SK-N-SH treated with all-trans-retinoic acid at 6 μM for 48 hours (cell line): ENCODE measurements at regions not wholly inside any gene's neighbourhood (a gene's known extent, or its start where the extent isn't known, plus 50 kb on each side); places are given as distances from the start of the nearest gene placed in this dataset.

ENCODE experiments used
- ATAC-seq: fragments of 200-7000 bp; cut with Tn5 transposase; 3 replicates; pipeline ENCODE4 v1.9.1; 2020; ENCODE audit warnings: mild to moderate bottlenecking, moderate library complexity
- BACH2 ChIP-seq: fragments of 250-450 bp; sonication (Bioruptor Pico); IDR thresholded peaks from 2 replicates; pipeline ENCODE4 v1.9.0; 2021; ENCODE audit warnings: mild to moderate bottlenecking, borderline replicate concordance
- CSDC2 ChIP-seq: fragments of 250-450 bp; sonication (Bioruptor Pico); IDR thresholded peaks from 2 replicates; pipeline ENCODE4 v1.5.0; 2020; ENCODE audit warnings: mild to moderate bottlenecking, moderate library complexity
- ESRRG ChIP-seq: fragments of 250-450 bp; sonication (Bioruptor Pico); IDR thresholded peaks from 2 replicates; pipeline ENCODE4 v1.6.1; 2021; ENCODE audit warnings: mild to moderate bottlenecking
- GLIS3 ChIP-seq: fragments of 250-450 bp; sonication (Bioruptor Pico); IDR thresholded peaks from 2 replicates; pipeline ENCODE4 v1.5.0; 2020; ENCODE audit warnings: mild to moderate bottlenecking, moderate library complexity
- ISL1 ChIP-seq: fragments of 250-450 bp; sonication (Bioruptor Pico); IDR thresholded peaks from 2 replicates; pipeline ENCODE4 v2.1.2; 2022; ENCODE audit warnings: mild to moderate bottlenecking, moderate library complexity
- OSR1 ChIP-seq: fragments of 250-450 bp; sonication (Bioruptor Pico); IDR thresholded peaks from 2 replicates; pipeline ENCODE4 v1.8.0; 2022; ENCODE audit warnings: moderate library complexity, mild to moderate bottlenecking, inconsistent platforms
- RARB ChIP-seq: fragments of 250-450 bp; sonication (Bioruptor Pico); IDR thresholded peaks from 2 replicates; pipeline ENCODE4 v1.8.0; 2021; ENCODE audit warnings: mild to moderate bottlenecking, moderate library complexity
- SNAI2 ChIP-seq: fragments of 250-450 bp; sonication (Bioruptor Pico); IDR thresholded peaks from 2 replicates; pipeline ENCODE4 v1.5.0; 2020; ENCODE audit warnings: mild to moderate bottlenecking, moderate library complexity
- TCF4 ChIP-seq: fragments of 250-450 bp; sonication (Bioruptor Pico); IDR thresholded peaks from 2 replicates; pipeline ENCODE4 v1.8.0; 2021; ENCODE audit warnings: mild to moderate bottlenecking, moderate library complexity, borderline replicate concordance
- TOX ChIP-seq: fragments of 250-450 bp; sonication (Bioruptor Pico); IDR thresholded peaks from 2 replicates; pipeline ENCODE4 v1.8.0; 2021; ENCODE audit warnings: mild to moderate bottlenecking, moderate library complexity, borderline replicate concordance
- ZC3H10 ChIP-seq: fragments of 250-450 bp; sonication (Bioruptor Pico); IDR thresholded peaks from 2 replicates; pipeline ENCODE4 v1.5.1; 2021; ENCODE audit warnings: mild to moderate bottlenecking, moderate library complexity
- ZFP3 ChIP-seq: fragments of 250-450 bp; sonication (Bioruptor Pico); IDR thresholded peaks from 2 replicates; pipeline ENCODE4 v1.5.0; 2020; ENCODE audit warnings: mild to moderate bottlenecking, moderate library complexity
- ZFP30 ChIP-seq: fragments of 450-650 bp; formaldehyde crosslinking; IDR thresholded peaks from 2 replicates; pipeline ENCODE4 v1.5.0; 2022; ENCODE audit warnings: mild to moderate bottlenecking, moderate library complexity
- ZNF565 ChIP-seq: fragments of 450-650 bp; formaldehyde crosslinking; conservative IDR thresholded peaks from 2 replicates; pipeline ENCODE4 v1.5.0; 2020; ENCODE audit warnings: low read depth, mild to moderate bottlenecking, moderate library complexity
- ZNF70 ChIP-seq: fragments of 450-650 bp; formaldehyde crosslinking; IDR thresholded peaks from 2 replicates; pipeline ENCODE4 v1.5.0; 2020; ENCODE audit warnings: mild to moderate bottlenecking, moderate library complexity
- ZNF8 ChIP-seq: fragments of 450-650 bp; formaldehyde crosslinking; IDR thresholded peaks from 2 replicates; pipeline ENCODE4 v1.5.0; 2020; ENCODE audit warnings: mild to moderate bottlenecking, moderate library complexity
- TF ChIP-seq, protein P1 (sequence below): fragments of 250-450 bp; sonication (Bioruptor Pico); IDR thresholded peaks from 2 replicates; pipeline ENCODE4 v1.8.0; 2021; ENCODE audit warnings: low read depth, mild to moderate bottlenecking, moderate library complexity, borderline replicate concordance
- TF ChIP-seq, protein P2 (sequence below): fragments of 250-450 bp; sonication (Bioruptor Pico); IDR thresholded peaks from 2 replicates; pipeline ENCODE4 v1.5.0; 2020; ENCODE audit warnings: mild to moderate bottlenecking, moderate library complexity
- TF ChIP-seq, protein P3 (sequence below): fragments of 250-450 bp; sonication (Bioruptor Pico); IDR thresholded peaks from 2 replicates; pipeline ENCODE4 v1.5.1; 2020; ENCODE audit warnings: low read depth, mild to moderate bottlenecking, moderate library complexity
- TF ChIP-seq, protein P4 (sequence below): fragments of 250-450 bp; sonication (Bioruptor Pico); IDR thresholded peaks from 2 replicates; pipeline ENCODE4 v1.5.1; 2021; ENCODE audit warnings: mild to moderate bottlenecking, moderate library complexity
- TF ChIP-seq, protein P5 (sequence below): fragments of 250-450 bp; sonication (Bioruptor Pico); IDR thresholded peaks from 2 replicates; pipeline ENCODE4 v1.8.0; 2020; ENCODE audit warnings: mild to moderate bottlenecking, moderate library complexity, borderline replicate concordance

DNA sequence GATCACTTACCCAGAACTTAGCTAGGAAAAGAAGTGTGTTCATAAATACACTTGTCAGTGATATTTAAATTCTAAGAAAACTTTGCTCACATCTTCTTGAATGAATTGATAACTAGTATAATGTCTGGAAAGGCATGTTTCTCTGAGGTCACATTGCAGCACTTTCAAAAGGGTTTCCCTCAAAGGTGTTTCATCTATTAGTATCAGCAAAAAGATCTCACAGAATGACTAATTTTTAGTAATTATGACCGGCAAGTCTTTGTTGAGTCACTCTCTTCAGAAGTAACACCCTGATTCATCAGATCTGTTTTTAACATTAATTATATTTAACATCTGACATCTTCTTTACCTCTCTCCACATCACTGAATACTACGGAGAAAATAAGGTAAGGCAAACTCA lies 222.3 kb downstream of the IKZF2 start:
- no peak for ATAC-seq
- TF ChIP-seq ZFP30 (CRISPR knock-in tag): no peak
- no peak for TF ChIP-seq SNAI2 (CRISPR knock-in tag)
- TF ChIP-seq OSR1: no peak
- TF ChIP-seq ZNF8: no peak
- TF ChIP-seq ESRRG: no peak
- TF ChIP-seq CSDC2 (CRISPR knock-in tag): no peak
- no peak for TF ChIP-seq RARB
- TF ChIP-seq, protein P1, sequence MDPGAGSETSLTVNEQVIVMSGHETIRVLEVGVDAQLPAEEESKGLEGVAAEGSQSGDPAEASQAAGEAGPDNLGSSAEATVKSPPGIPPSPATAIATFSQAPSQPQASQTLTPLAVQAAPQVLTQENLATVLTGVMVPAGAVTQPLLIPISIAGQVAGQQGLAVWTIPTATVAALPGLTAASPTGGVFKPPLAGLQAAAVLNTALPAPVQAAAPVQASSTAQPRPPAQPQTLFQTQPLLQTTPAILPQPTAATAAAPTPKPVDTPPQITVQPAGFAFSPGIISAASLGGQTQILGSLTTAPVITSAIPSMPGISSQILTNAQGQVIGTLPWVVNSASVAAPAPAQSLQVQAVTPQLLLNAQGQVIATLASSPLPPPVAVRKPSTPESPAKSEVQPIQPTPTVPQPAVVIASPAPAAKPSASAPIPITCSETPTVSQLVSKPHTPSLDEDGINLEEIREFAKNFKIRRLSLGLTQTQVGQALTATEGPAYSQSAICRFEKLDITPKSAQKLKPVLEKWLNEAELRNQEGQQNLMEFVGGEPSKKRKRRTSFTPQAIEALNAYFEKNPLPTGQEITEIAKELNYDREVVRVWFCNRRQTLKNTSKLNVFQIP: no peak
- no peak for TF ChIP-seq ISL1 (CRISPR knock-in tag)
- TF ChIP-seq ZC3H10 (CRISPR knock-in tag): no peak
- TF ChIP-seq TOX: no peak
- no peak for TF ChIP-seq ZNF70 (CRISPR knock-in tag)

DNA sequence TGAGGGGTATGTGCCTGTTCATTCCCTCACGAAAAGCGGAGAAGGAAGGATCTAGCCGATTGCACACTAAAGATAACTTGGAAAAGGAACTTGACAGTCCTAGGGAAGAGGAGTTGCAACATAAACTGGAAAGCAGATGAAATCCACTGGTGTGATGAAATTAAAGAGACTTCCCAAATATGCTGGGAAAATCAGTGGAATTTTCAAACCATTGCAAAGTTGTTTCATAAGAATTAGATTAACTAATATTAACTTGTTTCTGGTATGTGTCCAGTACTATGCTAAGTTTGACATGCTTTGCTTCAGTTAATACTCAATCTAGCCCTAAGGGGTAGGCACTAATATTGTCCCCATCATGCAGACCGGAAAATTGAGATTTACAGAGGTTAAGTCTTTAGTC lies 222.7 kb downstream of the IKZF2 start:
- no peak for ATAC-seq

DNA sequence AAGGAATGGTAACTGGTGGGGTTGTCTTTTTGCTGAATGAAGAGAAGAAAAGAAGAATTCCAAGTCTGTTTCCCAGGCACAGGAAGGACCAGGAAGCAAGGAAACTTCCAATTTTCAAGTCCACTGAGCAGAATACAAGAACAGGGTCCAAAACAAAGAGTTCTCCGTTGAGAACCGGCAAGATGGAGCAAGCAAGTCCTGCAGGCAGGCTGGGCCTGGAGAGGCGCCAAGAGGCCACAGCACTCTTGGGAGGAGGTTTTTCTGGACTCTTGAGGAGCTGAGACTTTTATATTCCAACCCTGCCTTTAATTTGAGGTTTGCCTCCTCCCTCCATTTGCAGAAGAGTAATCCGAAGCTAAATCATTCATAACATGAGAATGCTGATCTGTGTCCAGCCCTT lies 224.5 kb downstream of the IKZF2 start:
- TF ChIP-seq, protein P2, sequence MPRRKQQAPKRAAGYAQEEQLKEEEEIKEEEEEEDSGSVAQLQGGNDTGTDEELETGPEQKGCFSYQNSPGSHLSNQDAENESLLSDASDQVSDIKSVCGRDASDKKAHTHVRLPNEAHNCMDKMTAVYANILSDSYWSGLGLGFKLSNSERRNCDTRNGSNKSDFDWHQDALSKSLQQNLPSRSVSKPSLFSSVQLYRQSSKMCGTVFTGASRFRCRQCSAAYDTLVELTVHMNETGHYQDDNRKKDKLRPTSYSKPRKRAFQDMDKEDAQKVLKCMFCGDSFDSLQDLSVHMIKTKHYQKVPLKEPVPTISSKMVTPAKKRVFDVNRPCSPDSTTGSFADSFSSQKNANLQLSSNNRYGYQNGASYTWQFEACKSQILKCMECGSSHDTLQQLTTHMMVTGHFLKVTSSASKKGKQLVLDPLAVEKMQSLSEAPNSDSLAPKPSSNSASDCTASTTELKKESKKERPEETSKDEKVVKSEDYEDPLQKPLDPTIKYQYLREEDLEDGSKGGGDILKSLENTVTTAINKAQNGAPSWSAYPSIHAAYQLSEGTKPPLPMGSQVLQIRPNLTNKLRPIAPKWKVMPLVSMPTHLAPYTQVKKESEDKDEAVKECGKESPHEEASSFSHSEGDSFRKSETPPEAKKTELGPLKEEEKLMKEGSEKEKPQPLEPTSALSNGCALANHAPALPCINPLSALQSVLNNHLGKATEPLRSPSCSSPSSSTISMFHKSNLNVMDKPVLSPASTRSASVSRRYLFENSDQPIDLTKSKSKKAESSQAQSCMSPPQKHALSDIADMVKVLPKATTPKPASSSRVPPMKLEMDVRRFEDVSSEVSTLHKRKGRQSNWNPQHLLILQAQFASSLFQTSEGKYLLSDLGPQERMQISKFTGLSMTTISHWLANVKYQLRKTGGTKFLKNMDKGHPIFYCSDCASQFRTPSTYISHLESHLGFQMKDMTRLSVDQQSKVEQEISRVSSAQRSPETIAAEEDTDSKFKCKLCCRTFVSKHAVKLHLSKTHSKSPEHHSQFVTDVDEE (CRISPR knock-in tag): no peak
- TF ChIP-seq SNAI2 (CRISPR knock-in tag): no peak
- TF ChIP-seq, all 23 proteins: peak for 0
- ATAC-seq: no peak

More for the DNA sequence above, 222.7 kb downstream of the IKZF2 start:
- TF ChIP-seq ZNF70 (CRISPR knock-in tag) (no peak), BACH2 (CRISPR knock-in tag) (no peak), ZFP3 (no peak), ESRRG (no peak), ISL1 (CRISPR knock-in tag) (no peak), TOX (no peak), TCF4 (CRISPR knock-in tag) (no peak), SNAI2 (CRISPR knock-in tag) (no peak), RARB (no peak), ZNF565 (CRISPR knock-in tag) (no peak), OSR1 (no peak), ZNF8 (no peak), GLIS3 (no peak)
- TF ChIP-seq, protein P3, sequence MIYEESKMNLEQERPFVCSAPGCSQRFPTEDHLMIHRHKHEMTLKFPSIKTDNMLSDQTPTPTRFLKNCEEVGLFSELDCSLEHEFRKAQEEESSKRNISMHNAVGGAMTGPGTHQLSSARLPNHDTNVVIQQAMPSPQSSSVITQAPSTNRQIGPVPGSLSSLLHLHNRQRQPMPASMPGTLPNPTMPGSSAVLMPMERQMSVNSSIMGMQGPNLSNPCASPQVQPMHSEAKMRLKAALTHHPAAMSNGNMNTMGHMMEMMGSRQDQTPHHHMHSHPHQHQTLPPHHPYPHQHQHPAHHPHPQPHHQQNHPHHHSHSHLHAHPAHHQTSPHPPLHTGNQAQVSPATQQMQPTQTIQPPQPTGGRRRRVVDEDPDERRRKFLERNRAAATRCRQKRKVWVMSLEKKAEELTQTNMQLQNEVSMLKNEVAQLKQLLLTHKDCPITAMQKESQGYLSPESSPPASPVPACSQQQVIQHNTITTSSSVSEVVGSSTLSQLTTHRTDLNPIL (CRISPR knock-in tag): no peak
- TF ChIP-seq, protein P4, sequence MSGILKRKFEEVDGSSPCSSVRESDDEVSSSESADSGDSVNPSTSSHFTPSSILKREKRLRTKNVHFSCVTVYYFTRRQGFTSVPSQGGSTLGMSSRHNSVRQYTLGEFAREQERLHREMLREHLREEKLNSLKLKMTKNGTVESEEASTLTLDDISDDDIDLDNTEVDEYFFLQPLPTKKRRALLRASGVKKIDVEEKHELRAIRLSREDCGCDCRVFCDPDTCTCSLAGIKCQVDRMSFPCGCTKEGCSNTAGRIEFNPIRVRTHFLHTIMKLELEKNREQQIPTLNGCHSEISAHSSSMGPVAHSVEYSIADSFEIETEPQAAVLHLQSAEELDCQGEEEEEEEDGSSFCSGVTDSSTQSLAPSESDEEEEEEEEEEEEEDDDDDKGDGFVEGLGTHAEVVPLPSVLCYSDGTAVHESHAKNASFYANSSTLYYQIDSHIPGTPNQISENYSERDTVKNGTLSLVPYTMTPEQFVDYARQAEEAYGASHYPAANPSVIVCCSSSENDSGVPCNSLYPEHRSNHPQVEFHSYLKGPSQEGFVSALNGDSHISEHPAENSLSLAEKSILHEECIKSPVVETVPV (CRISPR knock-in tag): no peak
- TF ChIP-seq, protein P1: no peak
- TF ChIP-seq, protein P5, sequence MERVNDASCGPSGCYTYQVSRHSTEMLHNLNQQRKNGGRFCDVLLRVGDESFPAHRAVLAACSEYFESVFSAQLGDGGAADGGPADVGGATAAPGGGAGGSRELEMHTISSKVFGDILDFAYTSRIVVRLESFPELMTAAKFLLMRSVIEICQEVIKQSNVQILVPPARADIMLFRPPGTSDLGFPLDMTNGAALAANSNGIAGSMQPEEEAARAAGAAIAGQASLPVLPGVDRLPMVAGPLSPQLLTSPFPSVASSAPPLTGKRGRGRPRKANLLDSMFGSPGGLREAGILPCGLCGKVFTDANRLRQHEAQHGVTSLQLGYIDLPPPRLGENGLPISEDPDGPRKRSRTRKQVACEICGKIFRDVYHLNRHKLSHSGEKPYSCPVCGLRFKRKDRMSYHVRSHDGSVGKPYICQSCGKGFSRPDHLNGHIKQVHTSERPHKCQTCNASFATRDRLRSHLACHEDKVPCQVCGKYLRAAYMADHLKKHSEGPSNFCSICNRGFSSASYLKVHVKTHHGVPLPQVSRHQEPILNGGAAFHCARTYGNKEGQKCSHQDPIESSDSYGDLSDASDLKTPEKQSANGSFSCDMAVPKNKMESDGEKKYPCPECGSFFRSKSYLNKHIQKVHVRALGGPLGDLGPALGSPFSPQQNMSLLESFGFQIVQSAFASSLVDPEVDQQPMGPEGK (CRISPR knock-in tag): no peak
